Activated CD4-positive, alpha-beta T cell treated with anti-CD3 and anti-CD28 coated beads for 36 hours (primary cell): ENCODE measurements at regions not wholly inside any gene's neighbourhood (a gene's known extent, or its start where the extent isn't known, plus 50 kb on each side); places are given as distances from the start of the nearest gene placed in this dataset.
A peak's percentile ranks its signal among the peaks of the same experiment; 100 is the strongest.

Experiments used
- ATAC-seq: fragments of 200-7000 bp; cut with Tn5 transposase; one replicate; pipeline ENCODE4 v1.10.0; 2021; ENCODE audit warnings: mild to moderate bottlenecking, moderate library complexity
- CTCF ChIA-PET: fragments of 350-600 bp; sonication (Branson Sonifier 250); formaldehyde crosslinking; loops from one replicate; lab custom pipeline; 2021; ENCODE audit warnings: antibody characterized with exemption; lab: Charles Lee
- POLR2A ChIA-PET: fragments of 350-600 bp; sonication (Branson Sonifier 250); formaldehyde crosslinking; loops from one replicate; lab custom pipeline; 2021; ENCODE audit warnings: antibody characterized with exemption, inconsistent platforms; lab: Charles Lee
- DNase-seq: peaks from one replicate; pipeline ENCODE4 v3.0.0-alpha.2; 2020
- H3K27ac Mint-ChIP-seq: one replicate; pipeline ENCODE4 v1.8.0; 2021; ENCODE audit warnings: mixed read lengths
- H3K27me3 Mint-ChIP-seq: one replicate; pipeline ENCODE4 v1.8.0; 2021; ENCODE audit warnings: mixed read lengths
- H3K36me3 Mint-ChIP-seq: one replicate; pipeline ENCODE4 v1.8.0; 2021; ENCODE audit warnings: low read depth, mixed read lengths
- H3K4me1 Mint-ChIP-seq: one replicate; pipeline ENCODE4 v1.8.0; 2021; ENCODE audit warnings: mixed read lengths
- H3K4me3 Mint-ChIP-seq: one replicate; pipeline ENCODE4 v1.8.0; 2021; ENCODE audit warnings: mild to moderate bottlenecking, moderate library complexity, mixed read lengths
- H3K9me3 Mint-ChIP-seq: one replicate; pipeline ENCODE4 v1.8.0; 2021; ENCODE audit warnings: low read depth, mixed read lengths
- intact Hi-C, 2 experiments: fragments of 100-400 bp; cut with DNase I in 1 of 2; cut with micrococcal nuclease in 1 of 2; formaldehyde crosslinking; loops; one replicate each; pipeline versions ENCODE4 v1.14.2 to v1.15.1; 2022 to 2024; cut with DNase I, micrococcal nuclease

DNA sequence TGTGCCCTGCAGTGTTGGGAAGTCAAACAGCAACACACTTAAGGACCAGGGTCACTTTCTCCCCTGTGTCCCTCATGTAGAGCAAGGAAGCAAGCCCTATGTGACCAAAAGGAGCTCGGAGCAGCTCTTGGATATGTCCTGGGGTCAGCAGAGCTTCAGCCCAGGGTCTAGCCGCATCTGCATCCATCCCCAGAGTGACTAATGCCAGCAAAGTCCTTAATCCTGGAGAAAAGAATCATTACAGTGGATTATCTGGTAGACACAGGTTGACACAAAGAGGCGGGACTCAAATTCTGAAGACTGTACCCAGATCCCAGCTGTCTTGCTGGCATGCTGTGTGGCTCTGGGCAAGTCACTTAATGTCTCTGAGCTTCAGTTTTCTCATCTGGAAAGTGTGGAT lies 239.1 kb upstream of the PWP1 start:
- Mint-ChIP-seq H3K4me3 (no peak overlapping the region), H3K36me3 (no peaks in the 10 kb centered on the region), H3K27me3 (no peaks in the 10 kb centered on the region), H3K9me3 (no peaks in the 10 kb centered on the region), H3K27ac (no peak overlapping the region), H3K4me1 (peaks cover 2% of the 10 kb centered on the region)
- DNase-seq (no peak), ATAC-seq (no peak)
- ChIA-PET CTCF (interaction anchor here (0.6 kb wide), 1 partner anchor 329 kb away, joined by 3 read pairs; no protein-coding TSS in a partner anchor), POLR2A (no interaction called here)
- intact Hi-C loops, result no loop called here

GRCh38 chr12:107447336-107447735 lies 238.3 kb upstream of the PWP1 start:
- intact Hi-C loops, result no loop called here
- DNase-seq (no peak), ATAC-seq (no peak)
- Mint-ChIP-seq H3K4me3 (no peak overlapping the region), H3K27me3 (no peaks in the 10 kb centered on the region), H3K36me3 (peaks cover 1% of the 10 kb centered on the region), H3K4me1 (no peaks in the 10 kb centered on the region), H3K27ac (no peak overlapping the region), H3K9me3 (peaks cover 2% of the 10 kb centered on the region)
- ChIA-PET POLR2A (no interaction called here), CTCF (interaction anchor here (0.6 to 1.6 kb wide), 3 partner anchors 12 to 159 kb away, joined by 3 to 4 read pairs (median 3); no protein-coding TSS in a partner anchor)

DNA sequence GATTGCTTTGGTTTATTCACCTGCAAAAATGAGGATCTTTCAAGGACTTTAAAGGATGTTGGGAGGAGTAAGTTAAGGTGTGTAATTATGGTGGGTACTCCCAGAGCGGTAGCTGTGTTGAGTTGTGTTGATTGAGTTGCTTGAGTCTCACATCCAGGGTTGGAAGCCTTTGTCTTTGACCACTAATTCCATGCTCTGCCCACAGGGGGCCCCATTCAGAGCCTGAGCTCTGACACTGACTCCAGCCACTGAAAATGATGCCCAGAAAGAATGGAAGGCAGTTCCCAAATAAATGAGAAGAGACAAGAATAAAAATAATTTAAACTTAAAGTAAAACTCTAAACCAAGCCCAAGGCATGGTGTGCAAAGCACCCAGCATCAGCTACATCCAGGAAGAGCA lies 237.4 kb upstream of the PWP1 start:
- CTCF ChIA-PET, result interaction anchor here (1.0 to 1.6 kb wide), 2 partner anchors 46 to 158 kb away, joined by 3 to 4 read pairs; no protein-coding TSS in a partner anchor
- intact Hi-C loops, result no loop called here
- POLR2A ChIA-PET, result no interaction called here
- Mint-ChIP-seq H3K27ac (no peak overlapping the region), H3K27me3 (no peaks in the 10 kb centered on the region), H3K4me1 (peaks cover 3% of the 10 kb centered on the region), H3K4me3 (no peak overlapping the region), H3K36me3 (peaks cover 5% of the 10 kb centered on the region), H3K9me3 (peaks cover 6% of the 10 kb centered on the region)
- DNase-seq (peak; percentile 23), ATAC-seq (peak; percentile 36)

DNA sequence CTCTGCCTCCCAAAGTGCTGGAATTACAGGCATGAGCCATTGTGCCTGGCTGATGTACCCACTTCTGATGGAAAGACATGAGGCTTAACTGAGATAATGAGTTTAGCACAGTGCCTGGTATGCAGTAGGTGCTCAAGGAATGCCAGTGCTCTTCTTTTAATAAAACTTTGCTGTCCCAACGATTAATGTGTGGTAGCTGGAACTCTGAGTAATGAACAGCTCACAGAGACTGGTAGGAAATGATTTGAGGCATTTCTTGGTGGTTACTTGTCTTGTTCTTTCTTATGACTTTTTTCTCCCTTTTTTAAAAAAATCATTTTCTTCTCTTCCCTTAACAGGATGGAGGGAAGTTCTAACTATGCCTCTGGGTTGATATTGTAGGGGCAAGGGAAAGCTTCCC lies 235.7 kb upstream of the PWP1 start:
- CTCF ChIA-PET, result no interaction called here

GRCh38 chr12:107450541-107450940 lies 235.1 kb upstream of the PWP1 start:
- H3K4me1 Mint-ChIP-seq, result peaks cover 3% of the 10 kb centered on the region
- no peaks in the 10 kb centered on the region for H3K27me3 Mint-ChIP-seq
- POLR2A ChIA-PET, result no interaction called here
- H3K4me3 Mint-ChIP-seq, result no peak overlapping the region
- intact Hi-C loops, result no loop called here
- ATAC-seq (no peak), DNase-seq (no peak)
- peaks cover 5% of the 10 kb centered on the region for H3K36me3 Mint-ChIP-seq
- no peak overlapping the region for H3K27ac Mint-ChIP-seq
- peaks cover 9% of the 10 kb centered on the region for H3K9me3 Mint-ChIP-seq
- CTCF ChIA-PET, result interaction anchor here (0.6 to 1.2 kb wide), 2 partner anchors 48 to 157 kb away, joined by 3 to 4 read pairs; no protein-coding TSS in a partner anchor

More for the DNA sequence above, 235.7 kb upstream of the PWP1 start:
- H3K4me1 Mint-ChIP-seq, result peaks cover 3% of the 10 kb centered on the region
- POLR2A ChIA-PET, result no interaction called here
- H3K36me3 Mint-ChIP-seq, result peaks cover 5% of the 10 kb centered on the region
- H3K4me3 Mint-ChIP-seq, result no peak overlapping the region
- intact Hi-C loops, result no loop called here
- no peak for DNase-seq
- no peak overlapping the region for H3K27ac Mint-ChIP-seq
- ATAC-seq, result no peak
- no peaks in the 10 kb centered on the region for H3K27me3 Mint-ChIP-seq
- peaks cover 9% of the 10 kb centered on the region for H3K9me3 Mint-ChIP-seq

DNA sequence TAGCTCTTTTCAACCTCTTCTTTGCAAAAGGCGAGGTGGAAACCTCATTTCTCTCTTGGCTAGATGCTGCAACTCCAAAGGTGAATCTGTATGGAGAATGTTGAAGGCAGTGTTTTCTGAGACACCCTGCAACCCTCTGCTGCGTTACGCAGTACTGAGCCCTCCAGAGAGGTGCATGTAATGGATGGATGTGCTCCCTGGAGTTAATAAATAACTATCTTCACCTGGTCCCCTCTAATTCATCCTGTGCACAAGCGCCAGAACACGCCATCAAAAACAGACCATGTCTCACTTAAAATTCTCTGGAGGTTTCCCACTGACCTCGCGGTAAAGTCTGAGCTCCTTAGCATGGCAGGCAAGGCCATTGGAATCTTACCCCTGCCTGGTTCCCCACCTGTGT lies 234.4 kb upstream of the PWP1 start:
- ChIA-PET CTCF (interaction anchor here (0.6 to 1.2 kb wide), 4 partner anchors 12 to 327 kb away, joined by 3 to 4 read pairs (median 4); no protein-coding TSS in a partner anchor), POLR2A (no interaction called here)
- Mint-ChIP-seq H3K4me3 (no peak overlapping the region), H3K27ac (no peak overlapping the region), H3K27me3 (no peaks in the 10 kb centered on the region), H3K9me3 (peaks cover 9% of the 10 kb centered on the region), H3K36me3 (peaks cover 5% of the 10 kb centered on the region), H3K4me1 (peaks cover 3% of the 10 kb centered on the region)
- ATAC-seq (no peak), DNase-seq (no peak)
- intact Hi-C loops, result no loop called here

GRCh38 chr12:107454109-107454830 lies 231.3 kb upstream of the PWP1 start:
- DNase-seq, result no peak
- Mint-ChIP-seq H3K36me3 (peaks cover 5% of the 10 kb centered on the region), H3K27me3 (no peaks in the 10 kb centered on the region), H3K27ac (no peak overlapping the region), H3K9me3 (peaks cover 9% of the 10 kb centered on the region), H3K4me3 (no peak overlapping the region), H3K4me1 (peaks cover 3% of the 10 kb centered on the region)
- no peak for ATAC-seq
- POLR2A ChIA-PET, result no interaction called here
- CTCF ChIA-PET, result no interaction called here
- intact Hi-C loops, result no loop called here

GRCh38 chr12:107457362-107457935 lies 228.2 kb upstream of the PWP1 start:
- H3K27me3 Mint-ChIP-seq, result no peaks in the 10 kb centered on the region
- ChIA-PET POLR2A (no interaction called here), CTCF (no interaction called here)

DNA sequence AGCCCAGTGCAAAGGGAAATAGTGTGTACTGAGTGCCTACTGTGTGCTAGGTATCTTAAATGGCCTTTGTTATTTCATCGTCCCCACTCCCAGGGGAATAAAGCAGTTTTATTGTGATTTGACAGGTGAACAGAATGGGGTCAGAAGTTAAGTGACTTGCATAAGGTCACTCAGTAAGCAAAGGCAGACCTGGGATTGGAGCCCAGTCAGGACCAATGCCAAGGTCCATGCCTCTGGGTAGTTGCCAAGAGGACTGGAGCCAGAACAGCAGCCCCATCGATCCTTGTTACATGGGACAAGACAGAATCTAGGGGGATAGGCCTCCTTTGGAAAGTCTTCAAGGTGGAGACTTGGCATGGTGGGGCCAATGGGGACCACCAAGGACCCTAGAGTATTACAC lies 227.4 kb upstream of the PWP1 start:
- Mint-ChIP-seq H3K9me3 (peaks cover 4% of the 10 kb centered on the region), H3K27ac (no peak overlapping the region), H3K4me3 (no peak overlapping the region), H3K36me3 (no peaks in the 10 kb centered on the region), H3K4me1 (peaks cover 4% of the 10 kb centered on the region), H3K27me3 (no peaks in the 10 kb centered on the region)
- POLR2A ChIA-PET, result no interaction called here
- CTCF ChIA-PET, result no interaction called here
- ATAC-seq (no peak), DNase-seq (no peak)
- intact Hi-C loops, result no loop called here

More at GRCh38 chr12:107457362-107457935, 228.2 kb upstream of the PWP1 start:
- H3K27ac Mint-ChIP-seq, result no peak overlapping the region
- ATAC-seq (no peak), DNase-seq (no peak)
- H3K4me1 Mint-ChIP-seq, result peaks cover 7% of the 10 kb centered on the region
- peaks cover 8% of the 10 kb centered on the region for H3K9me3 Mint-ChIP-seq
- intact Hi-C loops, result no loop called here
- H3K36me3 Mint-ChIP-seq, result peaks cover 4% of the 10 kb centered on the region
- no peak overlapping the region for H3K4me3 Mint-ChIP-seq

DNA sequence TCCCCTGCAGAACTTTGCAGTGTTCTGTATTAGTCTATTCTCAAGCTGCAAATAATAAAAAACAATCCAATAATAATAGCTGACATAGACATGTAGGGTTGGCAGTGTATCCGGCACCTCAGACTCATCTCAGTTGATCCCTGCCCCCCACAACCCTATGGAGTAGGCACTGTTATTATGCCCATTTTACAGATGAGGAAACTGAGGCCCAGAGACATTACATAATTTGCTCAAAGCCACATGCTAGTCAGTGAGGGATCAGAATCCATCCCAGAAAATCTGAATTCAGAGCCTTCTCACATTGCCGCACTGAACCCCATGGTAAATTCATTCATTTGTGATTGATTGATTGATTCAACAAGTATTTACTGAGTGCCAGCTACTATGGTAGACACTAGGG lies 226.6 kb upstream of the PWP1 start:
- POLR2A ChIA-PET, result interaction anchor here (0.6 kb wide), 1 partner anchor 258 kb away, joined by 3 read pairs; no protein-coding TSS in a partner anchor
- Mint-ChIP-seq H3K4me3 (no peak overlapping the region), H3K27ac (no peak overlapping the region), H3K9me3 (no peaks in the 10 kb centered on the region), H3K27me3 (no peaks in the 10 kb centered on the region), H3K36me3 (no peaks in the 10 kb centered on the region), H3K4me1 (peaks cover 4% of the 10 kb centered on the region)
- DNase-seq (no peak), ATAC-seq (no peak)
- intact Hi-C loops, result no loop called here
- CTCF ChIA-PET, result interaction anchor here (0.7 kb wide), 1 partner anchor 82 kb away, joined by 4 read pairs; no protein-coding TSS in a partner anchor

GRCh38 chr12:107459641-107460040 lies 226.0 kb upstream of the PWP1 start:
- Mint-ChIP-seq H3K4me1 (peaks cover 4% of the 10 kb centered on the region), H3K27me3 (no peaks in the 10 kb centered on the region), H3K27ac (no peak overlapping the region), H3K4me3 (no peak overlapping the region), H3K36me3 (no peaks in the 10 kb centered on the region), H3K9me3 (no peaks in the 10 kb centered on the region)
- ChIA-PET POLR2A (no interaction called here), CTCF (no interaction called here)
- DNase-seq (no peak), ATAC-seq (no peak)
- intact Hi-C loops, result no loop called here
